GM21390 (cell line): ENCODE measurements at regions not wholly inside any gene's neighbourhood (a gene's known extent, or its start where the extent isn't known, plus 50 kb on each side); places are given as distances from the start of the nearest gene placed in this dataset.
"Not testable (repeated sequence)": the region's sequence is repeated elsewhere in the genome, so short reads cannot be mapped to it uniquely, and the experiment has no call there.

Experiments used
- ATAC-seq: cut with Tn5 transposase; IDR thresholded peaks from one replicate; pipeline ENCODE4 v1.9.1; 2021; ENCODE audit not compliant: unreplicated experiment

DNA sequence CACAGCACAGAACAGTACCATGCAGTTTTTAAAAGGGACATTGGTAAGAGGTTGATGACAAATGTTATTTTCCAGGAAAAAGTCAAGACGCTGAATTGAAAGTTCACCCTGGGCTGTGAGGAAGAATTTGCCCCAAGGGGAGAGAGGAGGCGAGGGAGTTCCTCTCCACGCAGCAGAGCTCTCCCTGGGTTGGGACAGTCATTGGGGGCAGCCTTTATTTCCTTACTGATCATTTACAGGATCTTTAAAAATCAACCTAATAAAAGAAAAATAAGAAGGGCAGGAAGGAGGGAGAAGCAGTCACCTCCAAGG is 49.9 kb upstream of the WNT7B start:
- no peak for ATAC-seq

DNA sequence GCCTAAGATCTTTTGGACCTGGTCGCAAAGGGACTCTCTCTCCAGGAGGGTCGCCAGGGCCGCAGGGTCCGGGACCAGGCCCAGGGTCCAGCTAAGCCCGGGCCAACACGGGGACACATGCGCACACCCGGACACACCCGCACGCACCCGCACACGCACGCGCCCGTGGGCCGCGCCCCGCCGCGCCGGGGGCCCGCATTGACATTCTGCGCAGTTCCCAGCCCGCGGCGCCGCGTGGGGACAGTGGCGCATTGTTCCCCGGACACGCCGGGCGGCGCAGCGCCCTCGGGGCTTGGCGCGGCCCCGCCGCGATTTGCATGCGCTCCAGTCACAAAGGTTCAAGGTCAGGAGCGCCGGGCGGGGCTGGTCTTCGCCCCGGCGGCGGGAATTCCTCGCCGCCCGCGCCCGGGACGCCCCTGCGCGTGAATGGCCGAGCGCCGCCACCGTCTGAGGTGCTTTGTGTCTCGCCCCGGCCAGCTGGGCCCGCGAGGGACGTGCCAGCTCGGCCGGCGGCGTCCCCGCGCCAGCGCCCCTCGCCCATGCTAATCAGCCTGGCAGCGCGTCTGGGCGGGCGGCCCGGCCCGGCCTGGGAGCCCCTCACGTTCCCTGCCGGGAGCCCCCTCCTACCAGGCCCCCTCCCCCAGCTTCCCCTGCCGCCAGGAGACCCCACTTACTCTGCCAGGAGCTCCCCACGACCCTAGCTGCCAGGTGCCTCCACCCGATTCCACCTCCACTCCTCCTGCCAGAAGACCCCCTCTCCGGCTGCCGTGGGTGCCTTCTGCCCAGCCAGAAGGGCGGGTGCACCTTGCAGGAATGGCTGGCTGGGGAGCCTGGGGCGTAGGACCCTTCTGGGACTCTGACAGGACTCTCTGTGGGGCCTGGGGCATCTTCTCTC is 50.5 kb upstream of the WNT7B start:
- ATAC-seq: no peak

DNA sequence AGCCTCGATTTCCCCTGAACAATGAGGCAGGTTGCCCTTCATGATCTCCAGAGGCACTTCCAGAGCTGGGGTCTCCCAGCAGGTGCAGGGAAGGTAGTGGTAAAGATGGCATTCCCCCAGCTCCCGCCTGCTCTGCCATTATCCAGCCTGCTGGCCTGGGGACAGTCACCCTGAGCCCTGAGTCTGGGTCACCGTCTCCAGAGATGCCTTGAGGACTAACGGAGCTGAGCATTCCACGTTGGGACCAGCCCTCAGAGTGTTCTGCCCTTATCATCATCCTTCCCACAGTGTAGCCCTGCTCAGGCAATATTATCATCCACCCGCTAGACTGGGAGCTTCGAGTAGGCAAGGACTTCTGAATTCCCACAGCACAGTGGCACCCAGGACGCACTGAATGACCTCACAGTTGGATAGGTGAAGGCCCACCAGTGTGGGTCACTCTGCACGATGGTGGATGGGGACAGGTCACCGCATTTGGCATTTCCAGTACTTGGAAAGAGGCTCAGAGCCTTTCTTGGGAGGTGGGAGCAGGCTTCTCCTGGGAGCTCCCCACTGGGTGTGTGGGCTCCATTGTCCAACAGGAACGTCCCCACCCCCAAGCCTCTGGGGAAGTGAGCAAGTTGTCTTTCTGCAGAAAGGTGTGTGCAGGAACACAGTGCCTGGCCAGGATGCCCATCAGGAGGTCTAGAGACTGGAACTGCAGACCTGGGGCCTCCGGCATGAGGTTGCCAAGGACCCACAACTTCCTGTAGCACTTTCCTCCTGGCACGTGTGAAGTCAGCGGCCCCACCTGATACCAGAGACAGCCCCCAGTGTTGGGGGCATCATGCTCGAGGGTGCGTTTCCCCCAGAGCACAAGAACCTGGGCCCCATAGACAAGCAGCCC is 51.4 kb upstream of the WNT7B start:
- no peak for ATAC-seq

DNA sequence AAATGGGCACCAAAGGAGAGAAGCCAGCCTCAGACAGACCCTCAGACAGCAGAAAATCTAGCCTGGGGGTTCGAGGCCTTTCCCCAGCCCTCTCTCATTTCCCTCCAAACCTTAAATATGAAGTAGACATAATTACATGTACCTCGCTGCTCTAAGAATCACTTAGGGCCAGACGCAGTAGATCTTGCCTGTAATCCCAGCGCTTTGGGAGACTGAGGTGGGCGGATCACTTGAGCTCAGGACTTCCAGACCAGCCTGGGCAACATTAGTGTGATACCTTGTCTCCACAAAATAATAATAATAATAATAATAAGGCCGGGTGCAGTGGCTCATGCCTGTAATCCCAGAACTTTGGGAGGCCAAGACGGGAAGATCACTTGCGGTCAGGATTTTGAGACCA is 52.1 kb upstream of the WNT7B start:
- ATAC-seq: no peak

DNA sequence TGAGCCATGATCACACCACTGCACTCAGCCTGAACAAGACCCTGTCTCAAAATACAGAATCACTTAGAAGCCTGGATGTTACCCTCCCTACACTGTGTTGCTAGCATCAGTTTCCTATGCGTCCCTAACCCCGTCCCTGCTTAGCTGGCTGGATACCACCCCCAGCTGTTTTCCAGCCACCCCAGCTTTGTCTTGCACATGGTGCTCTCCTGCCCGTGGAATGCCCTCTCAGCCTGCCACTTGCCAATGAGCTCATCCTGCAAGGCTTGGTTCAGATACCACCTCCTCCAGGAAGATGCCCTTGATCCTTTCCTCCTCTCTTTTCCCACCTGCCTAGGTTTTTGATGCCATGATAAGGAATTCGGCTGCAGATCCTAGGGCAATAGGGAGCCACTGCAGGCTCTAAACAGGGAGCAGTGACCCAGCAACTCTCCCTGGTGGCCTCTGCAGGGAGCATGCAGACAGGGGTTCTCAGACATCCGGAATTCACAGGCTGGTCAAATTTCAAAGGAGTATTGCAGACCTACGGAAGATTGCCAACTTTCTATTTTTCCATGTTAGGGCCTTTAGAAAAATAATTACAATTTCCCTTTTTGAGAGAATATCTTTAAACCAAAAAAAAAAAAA is 52.7 kb upstream of the WNT7B start:
- ATAC-seq: no peak

DNA sequence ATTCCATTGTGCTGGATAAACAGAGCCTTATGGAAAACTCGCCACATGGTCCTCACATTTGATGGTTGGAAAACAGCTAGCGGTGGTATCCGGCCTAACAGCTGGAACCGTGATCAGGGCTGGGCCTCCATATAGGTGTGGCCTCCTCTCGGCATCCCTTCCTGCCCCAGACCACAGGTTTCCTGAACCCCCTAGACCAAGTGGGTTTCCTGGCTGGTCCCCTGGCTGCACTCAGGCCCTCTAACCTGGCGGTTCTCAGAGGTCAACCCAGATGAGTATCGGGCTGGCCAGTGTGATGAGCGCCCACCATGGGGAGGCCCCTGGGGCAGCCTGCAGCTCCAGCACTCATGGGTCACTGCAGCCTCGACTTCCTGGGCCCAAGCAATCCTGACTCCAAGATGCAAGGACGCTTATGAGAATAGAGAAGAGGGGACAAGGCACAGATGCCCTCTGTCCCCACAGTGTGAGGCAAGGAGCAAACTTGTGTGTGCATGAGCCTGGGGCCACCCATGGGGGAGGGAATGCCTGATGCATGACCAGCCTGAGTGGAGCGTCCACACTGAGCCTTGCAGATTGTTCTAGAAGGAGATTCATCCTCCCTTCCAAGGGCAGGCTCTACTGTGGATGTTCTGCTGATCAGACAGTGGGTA is 53.4 kb upstream of the WNT7B start:
- ATAC-seq: no peak

DNA sequence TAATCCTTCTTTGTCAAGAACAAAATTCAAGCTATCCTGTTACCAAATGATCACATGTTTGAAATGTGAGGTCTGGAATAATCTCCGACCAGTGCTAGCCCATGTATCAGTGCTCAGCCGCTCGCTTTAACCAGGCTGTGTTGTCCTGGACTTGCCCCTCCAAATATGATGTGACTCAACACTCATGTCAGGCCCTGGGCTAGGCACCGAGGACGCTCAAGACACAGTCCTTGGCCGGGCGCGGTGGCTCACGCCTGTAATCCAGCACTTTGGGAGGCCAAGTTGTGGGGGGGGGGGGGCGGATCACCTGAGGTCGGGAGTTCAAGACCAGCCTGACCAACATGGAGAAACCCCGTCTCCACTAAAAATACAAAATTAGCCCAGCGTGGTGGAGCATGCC is 54.1 kb upstream of the WNT7B start:
- no peak for ATAC-seq

DNA sequence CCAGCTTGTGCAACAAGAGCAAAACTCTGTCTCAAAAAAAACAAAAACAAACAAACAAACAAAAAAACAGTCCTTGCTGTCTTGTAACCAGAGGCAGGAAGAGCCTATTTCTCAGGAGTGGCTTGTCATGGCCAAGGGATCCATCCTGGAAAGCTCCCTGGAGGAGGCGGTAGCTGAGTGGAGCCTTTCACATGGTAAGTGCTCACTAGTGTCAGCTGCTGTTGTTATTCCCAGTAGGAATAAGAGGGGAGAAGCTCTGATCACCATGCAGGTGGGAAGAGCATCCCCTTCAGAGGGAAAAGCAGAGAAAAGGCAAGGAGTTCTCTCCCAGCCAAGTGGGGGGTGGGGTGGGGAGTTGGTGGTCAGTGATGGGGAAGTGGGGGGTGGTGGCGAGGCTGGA is 54.6 kb upstream of the WNT7B start:
- ATAC-seq: no peak

DNA sequence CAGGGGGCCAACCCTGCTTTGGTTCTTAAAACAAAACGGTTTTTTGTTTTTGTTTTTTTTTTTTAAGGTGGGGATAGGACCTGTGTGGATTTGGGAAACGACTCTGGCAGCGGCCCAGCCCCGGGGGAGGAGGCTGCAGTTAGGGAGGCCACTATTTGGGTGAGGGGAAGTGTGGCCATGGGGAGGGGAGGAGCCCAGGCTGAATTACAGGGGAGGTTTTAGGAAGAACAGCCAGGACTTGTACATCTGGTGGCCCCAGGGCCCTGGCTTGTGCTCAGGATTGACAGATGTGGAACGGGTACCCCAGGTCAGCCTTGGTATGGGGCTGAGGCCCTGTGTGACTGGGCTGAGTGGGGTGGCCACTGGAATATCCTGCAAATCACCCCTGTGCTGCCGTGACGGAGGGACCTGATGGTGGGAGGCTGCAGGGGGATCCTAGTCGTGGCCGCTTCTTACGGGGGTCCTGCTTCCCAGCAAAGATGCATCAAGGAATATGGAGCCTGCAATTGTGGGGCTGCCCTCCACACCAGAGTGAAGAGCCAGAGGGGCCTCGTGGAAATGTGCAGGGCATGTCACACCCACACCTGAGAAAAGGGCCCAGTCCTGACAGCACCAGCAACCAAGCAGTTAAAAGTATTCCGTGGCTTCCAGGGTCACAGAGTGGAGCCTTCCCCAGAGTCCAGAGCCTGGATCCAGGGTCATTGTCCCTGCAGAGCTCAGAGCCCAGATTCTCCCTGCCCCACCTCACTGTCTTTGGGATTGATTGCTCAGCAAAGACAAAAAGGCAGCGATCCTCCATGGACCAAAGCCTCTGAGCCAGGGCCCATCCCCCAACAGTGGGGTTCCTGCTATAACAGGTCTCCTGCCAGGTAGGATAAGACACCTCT is 55.2 kb upstream of the WNT7B start:
- no peak for ATAC-seq

DNA sequence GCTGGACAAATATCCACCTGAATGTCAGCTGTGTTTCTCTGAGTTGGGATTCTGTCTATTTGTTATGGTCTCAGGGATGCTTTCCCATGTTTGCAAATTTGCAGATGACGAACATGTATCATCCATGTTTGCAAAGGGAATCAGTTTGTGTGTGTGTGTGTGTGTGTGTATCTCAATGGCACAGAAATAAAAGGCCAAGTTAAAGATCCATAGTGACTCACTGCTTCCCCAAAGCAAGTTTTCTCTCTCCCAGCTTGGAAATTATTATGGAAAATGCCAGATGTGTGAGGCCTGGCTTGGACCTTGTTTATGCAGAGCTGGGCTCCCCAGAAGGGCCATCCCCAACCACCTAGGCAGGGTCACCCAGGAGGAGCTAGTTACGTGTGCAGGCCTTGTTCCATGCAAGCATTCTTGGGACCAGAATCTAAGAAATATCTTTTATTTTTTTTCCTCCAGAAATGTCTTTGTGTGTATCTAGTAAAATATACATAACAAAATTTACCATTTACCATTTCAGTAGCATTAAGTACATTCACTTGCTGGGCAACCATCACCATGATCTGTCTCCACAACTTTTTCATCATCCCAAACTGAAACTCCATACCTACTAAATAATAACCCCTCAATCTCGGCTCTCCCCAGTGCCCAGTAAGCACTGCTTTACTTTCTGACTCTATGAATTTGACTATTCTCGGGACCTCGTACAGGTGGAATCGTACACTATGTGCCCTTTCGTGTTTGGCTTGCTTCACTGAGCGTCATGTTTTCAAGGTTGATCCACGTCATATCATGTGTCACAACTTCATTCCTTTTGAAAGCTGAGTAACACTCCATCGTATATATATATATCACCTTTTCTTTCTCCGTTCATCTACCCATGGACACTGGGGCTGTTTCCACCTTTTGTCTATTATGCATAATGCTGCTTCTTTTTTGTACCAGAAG is 56.6 kb upstream of the WNT7B start:
- ATAC-seq: no peak

DNA sequence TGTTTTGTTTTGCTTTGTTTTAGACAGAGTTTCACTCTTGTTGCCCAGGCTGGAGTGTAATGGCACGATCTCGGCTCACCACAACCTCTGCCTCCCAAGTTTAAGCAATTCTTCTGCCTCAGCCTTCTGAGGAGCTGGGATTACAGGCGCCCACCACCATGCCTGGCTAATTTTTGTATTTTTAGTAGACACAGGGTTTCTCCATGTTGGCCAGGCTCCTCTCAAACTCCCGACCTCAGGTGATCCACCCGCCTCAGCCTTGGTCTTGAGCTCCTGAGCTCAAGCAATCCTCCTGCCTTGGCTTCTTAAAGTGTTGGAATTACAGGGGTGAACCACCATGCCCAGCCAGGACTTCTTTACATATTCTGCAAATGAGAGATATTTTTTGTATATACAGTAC is 57.5 kb upstream of the WNT7B start:
- ATAC-seq: not testable (repeated sequence)

DNA sequence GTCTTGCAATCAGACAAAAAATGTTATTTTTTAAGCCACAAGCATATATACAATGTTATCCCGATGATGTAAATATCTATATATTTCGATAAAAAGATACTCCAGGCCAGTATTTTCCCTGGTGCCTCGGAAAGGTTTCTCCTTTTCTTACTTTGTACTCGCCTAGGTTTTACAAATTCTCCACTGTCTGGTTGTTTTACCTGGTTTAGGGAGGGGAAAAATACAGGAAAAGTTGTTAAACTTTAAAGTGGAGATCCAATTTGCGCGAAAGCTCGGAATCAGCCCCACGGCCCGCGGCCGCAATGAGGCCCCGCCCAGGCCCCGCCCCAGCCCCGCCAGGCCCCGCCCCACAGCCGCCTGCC is 58.4 kb upstream of the WNT7B start:
- no peak for ATAC-seq

DNA sequence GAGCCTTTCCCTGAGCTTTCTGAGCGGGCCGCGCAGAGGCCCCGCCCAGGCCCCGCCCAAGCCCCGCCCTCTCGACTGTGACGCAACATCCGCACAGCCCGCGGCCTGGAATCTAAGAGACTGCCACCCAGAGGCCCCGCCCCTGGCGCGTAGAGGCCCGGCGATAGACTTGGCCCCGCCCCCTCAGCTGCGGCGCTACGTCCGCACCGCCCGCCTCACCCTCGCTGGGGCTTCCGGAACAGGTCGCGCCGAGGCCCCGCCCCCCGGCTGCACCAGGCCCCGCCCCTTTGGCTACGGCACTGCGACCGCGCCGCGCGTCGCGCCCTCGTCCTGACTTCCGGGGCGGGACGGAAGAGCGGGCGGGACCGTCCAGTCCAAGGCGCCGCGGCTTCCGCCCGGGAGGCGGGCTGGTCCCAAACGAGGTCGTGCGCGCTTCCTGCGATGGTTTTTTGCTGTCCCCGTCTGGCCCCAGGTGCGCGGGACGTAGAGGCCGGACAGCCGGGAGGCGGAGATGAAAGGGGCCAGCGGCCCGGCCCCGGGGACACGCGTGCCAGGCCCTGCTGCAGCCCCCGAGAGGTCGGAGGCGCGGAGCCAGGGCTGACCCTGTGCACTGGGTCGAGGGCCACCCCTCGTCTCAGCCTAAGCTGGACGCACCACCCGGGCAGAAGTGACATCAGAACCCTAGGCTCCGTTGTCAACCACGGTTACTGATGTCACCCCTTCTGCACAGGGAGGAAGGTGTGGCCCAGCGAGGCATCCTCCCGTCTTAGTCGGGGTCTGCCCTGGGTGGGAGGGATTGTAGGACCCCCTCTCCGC is 59.0 kb upstream of the WNT7B start:
- ATAC-seq: peak; percentile 91

DNA sequence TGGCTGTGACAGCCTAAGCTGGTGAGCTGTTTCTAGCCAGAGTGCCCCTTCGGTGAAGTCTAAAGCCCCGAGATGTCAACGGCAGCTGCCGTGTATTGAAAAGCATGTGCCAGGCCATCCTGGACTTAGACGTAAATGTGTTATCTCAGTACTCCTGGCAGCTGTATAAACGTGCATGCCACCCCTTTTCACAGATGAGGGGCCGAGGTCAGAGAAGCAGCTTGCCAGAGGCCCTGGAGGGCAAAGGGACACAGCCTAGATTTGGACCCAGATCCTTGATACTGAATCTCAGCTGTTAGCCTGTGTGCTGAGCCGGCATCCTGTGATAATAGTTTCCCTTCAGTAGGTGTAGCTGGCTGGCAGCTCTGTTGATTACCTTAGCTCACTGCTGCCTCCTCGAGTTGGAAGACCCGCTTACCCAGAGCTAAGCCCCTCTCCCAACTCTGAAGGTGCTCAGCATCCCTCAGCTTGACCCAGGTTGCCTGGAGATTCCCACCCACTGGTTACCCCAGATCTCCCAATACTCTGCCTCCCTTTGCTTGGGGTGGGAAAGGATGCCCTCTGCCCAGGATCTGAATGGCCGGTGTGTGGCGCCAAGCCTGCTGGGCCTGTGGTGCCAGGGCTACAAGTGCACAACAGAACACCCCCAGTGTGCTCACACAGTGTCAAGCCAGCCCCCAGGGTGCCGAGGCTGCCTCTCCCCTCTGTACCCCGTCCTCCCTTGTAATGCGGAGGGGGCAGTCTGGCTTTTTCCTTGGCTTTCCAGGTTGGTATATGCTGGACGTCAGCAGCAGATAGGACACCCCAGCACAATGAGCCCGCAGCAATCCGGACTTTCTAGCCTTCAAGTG is 59.8 kb upstream of the WNT7B start:
- peak; percentile 4 for ATAC-seq

DNA sequence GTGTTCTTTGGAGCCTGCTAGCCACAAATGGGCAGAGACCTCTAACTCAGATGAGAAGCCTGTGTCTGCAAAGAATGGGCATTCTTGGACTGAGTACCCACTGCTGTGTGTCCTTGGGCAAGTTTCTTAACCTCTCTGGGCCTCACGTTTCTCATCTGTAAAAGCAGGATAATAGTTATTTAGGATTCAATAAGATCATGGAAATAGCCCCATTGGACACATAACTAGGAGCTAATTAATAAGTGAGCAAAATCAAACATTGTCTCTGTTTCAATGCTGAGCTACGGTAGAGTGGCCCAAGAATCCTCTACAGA is 61.2 kb upstream of the WNT7B start:
- ATAC-seq: no peak

DNA sequence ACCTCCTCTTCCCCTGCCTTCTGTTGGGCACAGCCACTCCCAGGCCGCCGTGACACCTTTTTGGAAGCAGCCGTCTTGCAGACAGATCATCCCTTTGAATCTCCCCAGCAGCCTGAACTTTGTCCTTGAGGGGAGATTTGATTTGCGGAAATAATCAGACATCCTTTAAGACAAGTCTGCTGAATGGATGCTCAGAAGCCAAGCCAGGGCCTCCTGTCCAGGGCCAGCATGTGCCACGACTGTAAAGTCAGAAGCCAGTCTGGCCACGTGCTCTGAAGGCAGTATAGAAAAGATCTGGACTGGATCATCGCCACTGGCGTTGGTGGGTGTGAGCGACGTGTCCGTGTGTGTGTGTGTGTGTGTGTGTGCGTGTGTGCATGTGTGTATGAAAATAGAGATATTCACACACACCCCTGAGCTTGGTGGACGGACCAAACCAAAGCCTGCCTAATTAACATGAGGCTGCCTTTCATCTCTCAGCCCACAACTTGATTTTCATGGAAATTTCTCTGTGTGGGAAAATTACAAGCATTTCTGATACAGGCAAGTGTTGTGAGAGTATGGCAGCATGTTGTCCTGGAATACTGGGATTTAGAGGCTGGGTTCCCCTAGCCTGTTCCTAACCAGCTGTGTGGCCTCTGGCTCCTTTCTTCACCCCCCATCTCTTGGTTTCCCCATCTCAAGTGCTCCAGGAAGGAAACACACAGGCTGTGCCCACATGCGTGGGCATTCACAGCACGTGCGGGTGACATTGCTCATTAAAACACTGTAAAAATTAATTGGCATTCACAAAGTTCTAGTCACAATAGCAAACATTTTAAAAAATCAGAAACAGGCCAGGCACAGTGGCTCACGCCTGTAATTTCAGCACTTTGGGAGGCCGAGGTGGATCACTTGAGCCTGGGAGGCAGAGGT is 61.8 kb upstream of the WNT7B start:
- ATAC-seq: no peak

DNA sequence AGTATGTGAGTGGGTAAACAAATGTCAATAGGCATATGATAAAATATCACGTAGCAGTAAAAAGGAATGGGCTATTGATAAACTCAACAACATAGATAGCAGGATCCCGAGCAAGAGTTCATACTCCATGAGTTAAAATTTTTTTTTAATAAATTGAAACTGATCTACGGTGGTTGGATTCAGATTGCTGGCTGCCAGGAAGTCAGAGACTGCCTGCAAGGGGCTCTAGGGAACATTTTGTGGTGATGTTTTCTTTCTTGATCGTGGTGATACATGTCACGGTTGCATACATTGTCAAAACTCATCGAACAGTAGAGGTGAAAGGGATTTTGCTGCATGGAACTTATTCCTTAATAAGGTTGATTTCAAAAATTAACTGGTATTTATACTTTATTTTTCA is 62.6 kb upstream of the WNT7B start:
- ATAC-seq: no peak
